ENCODE measurements at regions not wholly inside any gene's neighbourhood (a gene's known extent, or its start where the extent isn't known, plus 50 kb on each side); places are given as distances from the start of the nearest gene placed in this dataset.
"Not testable (repeated sequence)": the region's sequence is repeated elsewhere in the genome, so short reads cannot be mapped to it uniquely, and the experiment has no call there.

- H3K4me3 Mint-ChIP-seq, result no peak overlapping the region
- no peak overlapping the region for H3K27ac Mint-ChIP-seq
- no peaks in the 10 kb centered on the region for H3K36me3 ChIP-seq (ENCODE audit: control insufficient read depth, insufficient read depth, low read length)
- H3K9me3 ChIP-seq (ENCODE audit: control insufficient read depth, low read length), result no peaks in the 10 kb centered on the region
- H3K9me3 Mint-ChIP-seq, result peaks cover 7% of the 10 kb centered on the region
- H3K4me1 Mint-ChIP-seq, result no peaks in the 10 kb centered on the region
- no peak overlapping the region for H3K4me3 ChIP-seq (ENCODE audit: low read length)
- no peak for DNase-seq
- TF ChIP-seq CTCF (conservative IDR thresholded peaks at IDR 0.05), result no peak
- no peaks in the 10 kb centered on the region for H3K36me3 Mint-ChIP-seq (ENCODE audit: low read depth)
- 91 to 95% methylated on average over 4 of the region's 4 CpGs for WGBS, 2 experiments (ENCODE audit: insufficient coverage in 1 of 2, insufficient read length in 1 of 2)
- H3K9ac ChIP-seq (ENCODE audit: extremely low read depth, low read length, poor library complexity, severe bottlenecking), result no peak overlapping the region
- no peaks in the 10 kb centered on the region for H3K4me1 ChIP-seq (ENCODE audit: control insufficient read depth, insufficient read depth, low read length)
- no peak overlapping the region for H3K27ac ChIP-seq (ENCODE audit: low read depth, low read length)
- H3K27me3 Mint-ChIP-seq (ENCODE audit: insufficient read depth), result no peaks in the 10 kb centered on the region
- H3K27me3 ChIP-seq (ENCODE audit: control insufficient read depth, insufficient read depth, low read length, poor library complexity, severe bottlenecking), result no peaks in the 10 kb centered on the region
These were observed 110.2 kb upstream of the COX7C start for GRCh38 chr5:86507574-86507973.

- H3K4me1 ChIP-seq (ENCODE audit: control insufficient read depth, insufficient read depth, low read length); H3K4me3 Mint-ChIP-seq; H3K36me3 Mint-ChIP-seq (ENCODE audit: low read depth); H3K9me3 Mint-ChIP-seq; H3K4me3 ChIP-seq (ENCODE audit: low read length); H3K36me3 ChIP-seq (ENCODE audit: control insufficient read depth, insufficient read depth, low read length); H3K27me3 ChIP-seq (ENCODE audit: control insufficient read depth, insufficient read depth, low read length, poor library complexity, severe bottlenecking); H3K27me3 Mint-ChIP-seq (ENCODE audit: insufficient read depth); DNase-seq; H3K27ac Mint-ChIP-seq; H3K9me3 ChIP-seq (ENCODE audit: control insufficient read depth, low read length); H3K9ac ChIP-seq (ENCODE audit: extremely low read depth, low read length, poor library complexity, severe bottlenecking); H3K4me1 Mint-ChIP-seq; H3K27ac ChIP-seq (ENCODE audit: low read depth, low read length): not testable (repeated sequence)
- WGBS, 2 experiments (ENCODE audit: insufficient coverage in 1 of 2, insufficient read length in 1 of 2), result 97 to 100% methylated on average over 6 to 11 of the region's 21 CpGs
These were observed 107.3 kb upstream of the COX7C start for GRCh38 chr5:86510330-86510915.

- H3K9me3 Mint-ChIP-seq, result no peaks in the 10 kb centered on the region
- no peaks in the 10 kb centered on the region for H3K36me3 Mint-ChIP-seq (ENCODE audit: low read depth)
- Histone ChIP-seq H3K4me1 (ENCODE audit: control insufficient read depth, insufficient read depth, low read length) (no peaks in the 10 kb centered on the region), H3K4me3 (ENCODE audit: low read length) (no peak overlapping the region), H3K27ac (ENCODE audit: low read depth, low read length) (no peak overlapping the region), H3K9ac (ENCODE audit: extremely low read depth, low read length, poor library complexity, severe bottlenecking) (no peak overlapping the region), H3K36me3 (ENCODE audit: control insufficient read depth, insufficient read depth, low read length) (no peaks in the 10 kb centered on the region), H3K9me3 (ENCODE audit: control insufficient read depth, low read length) (no peaks in the 10 kb centered on the region), H3K27me3 (ENCODE audit: control insufficient read depth, insufficient read depth, low read length, poor library complexity, severe bottlenecking) (no peaks in the 10 kb centered on the region)
- TF ChIP-seq CTCF (conservative IDR thresholded peaks at IDR 0.05), result no peak
- DNase-seq, result no peak
- H3K27ac Mint-ChIP-seq, result no peak overlapping the region
- no peak overlapping the region for H3K4me3 Mint-ChIP-seq
- H3K4me1 Mint-ChIP-seq, result peaks cover 4% of the 10 kb centered on the region
- WGBS, 2 experiments (ENCODE audit: insufficient coverage in 1 of 2, insufficient read length in 1 of 2), result 87 to 100% methylated on average over 1 to 3 of the region's 3 CpGs
- H3K27me3 Mint-ChIP-seq (ENCODE audit: insufficient read depth), result no peaks in the 10 kb centered on the region
These were observed 94.0 kb upstream of the COX7C start for GRCh38 chr5:86523718-86524117.

GRCh38 chr5:86525622-86526021 lies 92.1 kb upstream of the COX7C start:
- H3K4me1 ChIP-seq (ENCODE audit: control insufficient read depth, insufficient read depth, low read length), result no peaks in the 10 kb centered on the region
- Mint-ChIP-seq H3K4me1 (peaks cover 4% of the 10 kb centered on the region), H3K36me3 (ENCODE audit: low read depth) (no peaks in the 10 kb centered on the region), H3K4me3 (no peak overlapping the region), H3K27me3 (ENCODE audit: insufficient read depth) (no peaks in the 10 kb centered on the region), H3K9me3 (no peaks in the 10 kb centered on the region), H3K27ac (no peak overlapping the region)
- TF ChIP-seq CTCF (conservative IDR thresholded peaks at IDR 0.05), result no peak
- H3K36me3 ChIP-seq (ENCODE audit: control insufficient read depth, insufficient read depth, low read length), result no peaks in the 10 kb centered on the region
- 86 to 100% methylated on average over 1 to 2 of the region's 2 CpGs for WGBS, 2 experiments (ENCODE audit: insufficient coverage in 1 of 2, insufficient read length in 1 of 2)
- DNase-seq, result no peak
- H3K9ac ChIP-seq (ENCODE audit: extremely low read depth, low read length, poor library complexity, severe bottlenecking), result no peak overlapping the region
- no peaks in the 10 kb centered on the region for H3K27me3 ChIP-seq (ENCODE audit: control insufficient read depth, insufficient read depth, low read length, poor library complexity, severe bottlenecking)
- H3K4me3 ChIP-seq (ENCODE audit: low read length), result no peak overlapping the region
- no peaks in the 10 kb centered on the region for H3K9me3 ChIP-seq (ENCODE audit: control insufficient read depth, low read length)
- H3K27ac ChIP-seq (ENCODE audit: low read depth, low read length), result no peak overlapping the region
